ENCODE measurements at regions not wholly inside any gene's neighbourhood (a gene's known extent, or its start where the extent isn't known, plus 50 kb on each side); places are given as distances from the start of the nearest gene placed in this dataset.

DNA sequence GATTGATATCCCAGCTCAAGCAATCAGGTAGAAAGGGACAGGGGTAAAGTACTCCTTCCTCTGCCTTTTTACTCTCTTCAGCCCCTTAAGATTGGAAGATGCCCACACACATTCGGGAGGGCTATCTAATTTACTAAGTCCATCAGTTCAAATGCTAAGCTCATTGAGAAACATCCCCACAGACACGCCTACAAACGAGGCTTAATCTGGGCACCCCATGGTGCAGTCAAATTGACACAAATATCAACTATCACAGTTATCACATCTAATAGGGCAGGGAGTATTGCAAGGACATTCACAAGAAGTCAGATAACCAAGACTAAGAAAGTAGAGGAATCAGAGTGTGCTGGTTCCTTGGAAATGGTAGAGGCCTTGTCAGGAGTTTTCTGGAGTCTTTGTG, 437.8 kb upstream of the AZI2 start:
- no peaks in the 10 kb centered on the region for H3K27me3 Mint-ChIP-seq
- H3K36me3 Mint-ChIP-seq: no peaks in the 10 kb centered on the region
- peaks cover 0 to 2% (median 2%) of the 10 kb centered on the region in 3 donors for H3K9me3 Mint-ChIP-seq
- no peak overlapping the region for H3K4me3 Mint-ChIP-seq
- no peak overlapping the region for H3K27ac Mint-ChIP-seq
- no peaks in the 10 kb centered on the region for H3K4me1 Mint-ChIP-seq

GRCh38 chr3:28788571-28788970, 439.9 kb upstream of the AZI2 start:
- no peaks in the 10 kb centered on the region for H3K4me1 Mint-ChIP-seq
- H3K27ac Mint-ChIP-seq: no peak overlapping the region
- H3K9me3 Mint-ChIP-seq: no peaks in the 10 kb centered on the region
- no peak overlapping the region for H3K4me3 Mint-ChIP-seq
- no peaks in the 10 kb centered on the region for H3K36me3 Mint-ChIP-seq
- no peaks in the 10 kb centered on the region for H3K27me3 Mint-ChIP-seq

- Mint-ChIP-seq H3K27ac (no peak overlapping the region), H3K4me3 (no peak overlapping the region), H3K36me3 (no peaks in the 10 kb centered on the region), H3K27me3 (no peaks in the 10 kb centered on the region), H3K9me3 (no peaks in the 10 kb centered on the region), H3K4me1 (no peaks in the 10 kb centered on the region)
These were observed 443.2 kb upstream of the AZI2 start for GRCh38 chr3:28791713-28792255.

DNA sequence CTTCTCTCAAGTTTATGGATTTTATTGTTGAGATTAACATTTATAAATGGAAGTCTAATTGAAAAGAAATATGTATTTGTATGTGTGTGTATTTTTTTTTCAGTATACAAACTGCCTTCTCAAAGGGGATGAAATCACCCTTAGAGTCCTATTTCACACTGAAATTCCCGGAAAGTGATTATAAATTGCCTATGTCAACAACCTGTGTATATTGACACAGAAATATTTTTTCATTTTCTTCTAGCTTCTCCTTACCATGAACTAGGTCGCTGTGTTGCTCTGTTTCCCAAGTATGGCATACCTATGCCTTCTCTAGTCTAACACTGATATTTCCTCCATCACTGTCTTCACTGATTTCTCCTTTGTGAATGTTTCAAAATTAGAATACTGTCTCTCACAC, 444.0 kb upstream of the AZI2 start:
- no peaks in the 10 kb centered on the region for H3K4me1 Mint-ChIP-seq
- H3K9me3 Mint-ChIP-seq: peaks cover 0 to 1% (median 0%) of the 10 kb centered on the region in 3 donors
- H3K27me3 Mint-ChIP-seq: no peaks in the 10 kb centered on the region
- H3K27ac Mint-ChIP-seq: no peak overlapping the region
- no peaks in the 10 kb centered on the region for H3K36me3 Mint-ChIP-seq
- H3K4me3 Mint-ChIP-seq: no peak overlapping the region

DNA sequence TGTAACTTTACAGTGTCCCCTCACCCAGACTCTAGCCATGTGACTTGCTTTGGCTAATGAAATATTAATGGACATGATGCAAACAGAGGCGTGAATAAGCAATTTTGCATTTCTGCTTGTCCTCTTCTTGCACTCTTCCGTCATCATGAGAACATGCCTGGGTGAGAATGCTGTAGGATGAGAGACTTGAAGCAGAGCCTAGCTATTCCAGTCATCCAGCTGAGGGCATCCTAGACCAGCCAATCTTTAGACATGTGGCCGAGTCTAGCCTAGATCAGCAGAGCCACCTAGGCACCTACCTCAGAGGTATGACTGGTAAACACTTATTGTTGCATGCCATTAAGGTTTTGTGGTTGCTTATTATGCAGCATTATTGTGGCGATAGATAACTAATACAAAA, 450.5 kb upstream of the AZI2 start:
- Mint-ChIP-seq H3K9me3 (peaks cover 0 to 1% (median 0%) of the 10 kb centered on the region in 3 donors), H3K27me3 (no peaks in the 10 kb centered on the region), H3K27ac (no peak overlapping the region), H3K4me3 (no peak overlapping the region), H3K36me3 (no peaks in the 10 kb centered on the region), H3K4me1 (no peaks in the 10 kb centered on the region)

DNA sequence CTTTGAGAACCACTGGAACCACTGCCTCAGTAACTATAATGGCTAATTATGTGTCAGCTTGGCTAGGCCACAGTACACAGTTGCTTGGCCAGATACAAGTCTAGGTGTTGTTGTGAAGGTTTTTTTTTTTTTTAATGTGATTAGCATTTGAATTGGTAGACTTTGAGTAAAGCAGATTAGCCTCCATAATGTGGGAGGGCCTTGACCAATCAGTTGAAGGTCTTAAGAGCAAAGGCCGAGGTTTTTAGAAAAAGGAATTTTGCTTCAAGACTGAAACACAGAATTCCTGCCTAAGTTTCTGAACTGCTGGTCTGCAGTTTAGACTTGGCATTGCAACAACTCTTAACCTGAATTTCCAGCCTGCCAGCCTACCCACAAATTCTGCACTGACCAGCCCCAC, 451.6 kb upstream of the AZI2 start:
- Mint-ChIP-seq H3K4me3 (no peak overlapping the region), H3K27ac (no peak overlapping the region), H3K27me3 (no peaks in the 10 kb centered on the region), H3K9me3 (peaks cover 0 to 1% (median 0%) of the 10 kb centered on the region in 3 donors), H3K4me1 (no peaks in the 10 kb centered on the region), H3K36me3 (no peaks in the 10 kb centered on the region)

DNA sequence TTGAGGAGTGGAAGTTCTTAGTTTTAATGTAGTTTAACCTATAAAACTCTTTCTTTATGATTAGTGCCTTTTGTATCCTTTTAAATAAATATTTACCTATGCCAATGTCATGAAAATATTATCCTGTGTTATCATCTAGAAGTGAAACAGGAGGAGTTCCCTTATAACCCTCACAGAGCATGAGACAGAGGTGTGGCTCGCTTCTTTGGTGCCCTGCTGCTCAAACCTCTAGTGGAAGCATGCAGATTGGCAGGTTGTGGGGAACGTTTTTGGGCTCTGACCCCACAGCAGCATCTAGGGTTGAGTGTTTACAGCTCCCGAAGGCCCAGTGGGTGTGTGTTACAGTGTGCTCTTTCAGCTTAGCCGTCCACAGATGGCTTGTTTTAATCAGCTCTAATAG, 459.4 kb upstream of the AZI2 start:
- peaks cover 2 to 3% (median 2%) of the 10 kb centered on the region in 3 donors for H3K9me3 Mint-ChIP-seq
- H3K27me3 Mint-ChIP-seq: no peaks in the 10 kb centered on the region
- H3K36me3 Mint-ChIP-seq: no peaks in the 10 kb centered on the region
- H3K27ac Mint-ChIP-seq: no peak overlapping the region
- H3K4me3 Mint-ChIP-seq: no peak overlapping the region
- no peaks in the 10 kb centered on the region for H3K4me1 Mint-ChIP-seq

- H3K4me3 Mint-ChIP-seq: no peak overlapping the region
- no peaks in the 10 kb centered on the region for H3K36me3 Mint-ChIP-seq
These were observed 464.9 kb upstream of the RBMS3 start for GRCh38 chr3:28816017-28816416.

DNA sequence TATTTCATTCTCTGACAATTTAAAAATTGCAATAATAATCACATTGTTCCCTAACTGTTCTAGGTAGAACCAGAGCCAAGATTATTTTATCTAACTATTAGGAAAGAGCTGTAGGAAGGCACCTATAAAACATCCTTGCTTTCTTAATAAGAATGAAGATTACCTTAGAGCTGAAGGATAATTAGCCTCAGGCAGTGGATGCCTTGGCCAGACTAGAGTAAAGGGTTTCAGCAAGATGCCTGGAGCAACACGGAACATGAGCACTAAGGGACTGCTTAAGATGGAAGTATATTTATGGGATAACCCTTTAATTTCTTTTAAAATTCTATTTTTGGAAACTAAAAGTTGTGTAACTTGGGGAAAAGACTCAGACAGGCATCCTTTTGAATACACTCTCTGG, 456.6 kb upstream of the RBMS3 start:
- Mint-ChIP-seq H3K4me3 (no peak overlapping the region), H3K36me3 (no peaks in the 10 kb centered on the region), H3K9me3 (peaks cover under 1 to 4% (median 2%) of the 10 kb centered on the region in 3 donors), H3K27ac (no peak overlapping the region), H3K4me1 (no peaks in the 10 kb centered on the region), H3K27me3 (peaks cover 4% of the 10 kb centered on the region)

More at GRCh38 chr3:28816017-28816416, 464.9 kb upstream of the RBMS3 start:
- H3K27ac Mint-ChIP-seq: no peak overlapping the region
- peaks cover 0 to 3% (median 2%) of the 10 kb centered on the region in 3 donors for H3K9me3 Mint-ChIP-seq
- no peaks in the 10 kb centered on the region for H3K27me3 Mint-ChIP-seq
- H3K4me1 Mint-ChIP-seq: no peaks in the 10 kb centered on the region

DNA sequence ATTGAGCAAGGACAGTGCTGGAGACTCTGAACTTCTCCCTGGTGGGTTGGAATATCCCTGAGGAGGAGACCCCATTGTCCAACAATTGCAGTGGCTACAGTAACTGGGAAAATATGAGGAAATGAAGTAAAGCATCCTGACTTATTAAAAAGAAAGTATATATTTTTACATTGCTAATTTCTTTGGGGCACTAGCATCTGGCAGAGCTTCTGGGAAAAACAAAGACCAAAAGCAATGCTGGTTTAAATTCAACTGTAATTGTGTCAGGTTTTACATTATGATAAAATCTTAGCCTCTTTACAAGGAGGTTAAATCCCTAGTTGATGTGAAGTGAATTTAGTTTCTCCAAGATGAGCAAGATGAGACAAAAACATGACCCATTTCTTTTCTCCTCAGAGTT, 454.0 kb upstream of the RBMS3 start:
- H3K27ac Mint-ChIP-seq: no peak overlapping the region
- H3K36me3 Mint-ChIP-seq: no peaks in the 10 kb centered on the region
- H3K4me3 Mint-ChIP-seq: no peak overlapping the region
- peaks cover 4% of the 10 kb centered on the region for H3K27me3 Mint-ChIP-seq
- H3K4me1 Mint-ChIP-seq: no peaks in the 10 kb centered on the region
- peaks cover 2 to 10% (median 4%) of the 10 kb centered on the region in 3 donors for H3K9me3 Mint-ChIP-seq

- no peaks in the 10 kb centered on the region for H3K36me3 Mint-ChIP-seq
- H3K4me1 Mint-ChIP-seq: no peaks in the 10 kb centered on the region
- no peak overlapping the region for H3K27ac Mint-ChIP-seq
- H3K9me3 Mint-ChIP-seq: peaks cover 0 to 2% (median under 1%) of the 10 kb centered on the region in 3 donors
- H3K27me3 Mint-ChIP-seq: no peaks in the 10 kb centered on the region
- no peak overlapping the region for H3K4me3 Mint-ChIP-seq
These were observed 445.6 kb upstream of the RBMS3 start for GRCh38 chr3:28835249-28835648.

DNA sequence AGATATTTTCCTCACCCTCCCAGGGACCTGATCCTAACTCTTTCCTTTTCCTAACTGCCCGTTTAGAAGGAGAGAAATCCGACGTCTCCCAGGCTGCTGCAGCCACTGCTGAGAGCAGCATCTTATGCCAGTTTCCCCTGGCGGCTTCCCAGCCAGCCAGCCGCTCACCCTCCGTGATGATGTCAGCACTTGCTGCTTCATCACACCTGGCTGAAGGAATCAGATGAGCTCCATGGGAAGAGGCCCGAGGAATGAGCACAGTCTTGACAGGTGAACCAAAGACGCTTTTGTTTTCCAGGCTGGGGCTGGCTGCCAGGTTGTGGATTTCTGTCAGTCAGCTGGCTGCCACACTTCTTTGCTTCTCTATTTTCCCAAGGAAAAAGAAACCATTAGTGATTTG, 445.1 kb upstream of the RBMS3 start:
- Mint-ChIP-seq H3K36me3 (no peaks in the 10 kb centered on the region), H3K9me3 (peaks cover 0 to 2% (median 0%) of the 10 kb centered on the region in 3 donors), H3K27ac (no peak overlapping the region), H3K4me1 (peaks cover 0 to 1% (median 0%) of the 10 kb centered on the region in 3 donors), H3K27me3 (no peaks in the 10 kb centered on the region), H3K4me3 (no peak overlapping the region)

DNA sequence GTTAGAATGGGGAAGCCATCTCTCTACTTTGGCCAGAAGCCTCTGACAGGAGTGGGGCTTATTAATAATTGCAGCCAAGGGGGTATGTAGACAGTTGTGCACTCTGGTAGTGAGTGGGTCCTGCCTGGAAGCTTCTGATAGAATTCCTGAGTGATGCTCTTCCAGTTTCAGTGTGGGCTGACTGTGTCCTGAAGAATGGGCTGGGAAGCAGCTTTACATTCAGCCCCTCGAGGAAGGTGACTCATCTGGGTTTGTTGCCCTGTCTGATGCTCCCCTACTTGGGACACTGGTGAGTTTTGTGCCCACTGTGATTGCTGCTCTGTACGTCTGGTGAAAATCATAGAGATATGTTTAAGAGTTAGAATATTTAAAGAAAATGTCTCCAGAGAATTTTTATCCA, 444.7 kb upstream of the RBMS3 start:
- Mint-ChIP-seq H3K27me3 (no peaks in the 10 kb centered on the region), H3K9me3 (peaks cover 0 to 2% (median 0%) of the 10 kb centered on the region in 3 donors), H3K36me3 (no peaks in the 10 kb centered on the region), H3K27ac (no peak overlapping the region), H3K4me3 (no peak overlapping the region), H3K4me1 (peaks cover 0 to 1% (median 0%) of the 10 kb centered on the region in 3 donors)

- no peaks in the 10 kb centered on the region for H3K9me3 Mint-ChIP-seq
- no peaks in the 10 kb centered on the region for H3K36me3 Mint-ChIP-seq
- no peak overlapping the region for H3K4me3 Mint-ChIP-seq
- peaks cover 0 to 3% (median 0%) of the 10 kb centered on the region in 3 donors for H3K4me1 Mint-ChIP-seq
- H3K27ac Mint-ChIP-seq: no peak overlapping the region
- H3K27me3 Mint-ChIP-seq: no peaks in the 10 kb centered on the region
These were observed 439.9 kb upstream of the RBMS3 start for GRCh38 chr3:28840976-28841376.

GRCh38 chr3:28841441-28841840, 439.4 kb upstream of the RBMS3 start:
- Mint-ChIP-seq H3K27ac (no peak overlapping the region), H3K36me3 (no peaks in the 10 kb centered on the region), H3K4me1 (peaks cover 0 to 3% (median 0%) of the 10 kb centered on the region in 3 donors), H3K9me3 (no peaks in the 10 kb centered on the region), H3K27me3 (no peaks in the 10 kb centered on the region), H3K4me3 (no peak overlapping the region)

DNA sequence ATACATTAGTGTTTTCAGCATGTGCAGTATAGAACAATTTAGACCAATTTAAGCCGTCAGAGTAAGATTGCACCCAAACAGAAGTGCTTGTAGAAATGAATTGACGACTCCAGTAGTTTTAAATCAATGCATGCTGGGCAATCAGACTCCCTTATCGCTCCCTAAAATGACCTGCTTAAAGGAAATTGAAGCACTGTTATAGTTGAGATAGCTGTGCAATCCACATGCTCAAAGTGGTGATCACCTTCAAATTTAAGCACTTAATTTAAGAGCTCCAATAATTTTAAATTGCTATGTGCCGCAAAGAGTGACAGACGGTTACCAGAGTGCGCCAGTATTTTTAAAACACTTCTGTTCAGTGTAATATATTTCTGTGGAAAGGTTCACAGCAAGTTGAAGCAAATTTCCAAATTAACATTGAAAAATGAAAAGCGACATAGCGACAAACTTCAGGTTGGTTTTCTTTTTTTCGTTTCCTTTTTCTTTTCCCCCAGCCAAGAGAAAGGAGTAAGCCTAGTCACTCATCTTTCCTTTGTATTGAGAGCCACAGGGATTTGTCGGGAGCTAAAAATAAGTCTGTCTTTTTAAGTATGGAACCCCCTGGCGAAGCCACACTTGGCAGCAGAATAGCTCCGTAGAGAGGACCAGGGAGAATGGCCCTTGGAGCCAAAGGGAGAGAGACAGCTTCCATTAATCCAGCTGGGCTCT, 436.4 kb upstream of the RBMS3 start:
- Mint-ChIP-seq H3K27me3 (no peaks in the 10 kb centered on the region), H3K4me1 (peaks cover 0 to 3% (median 0%) of the 10 kb centered on the region in 3 donors), H3K9me3 (no peaks in the 10 kb centered on the region), H3K27ac (no peak overlapping the region), H3K4me3 (no peak overlapping the region), H3K36me3 (no peaks in the 10 kb centered on the region)

Data from IgD-negative memory B cell (primary cell).